ENCODE measurements at regions not wholly inside any gene's neighbourhood (a gene's known extent, or its start where the extent isn't known, plus 50 kb on each side); places are given as distances from the start of the nearest gene placed in this dataset.
"Not testable (repeated sequence)": the region's sequence is repeated elsewhere in the genome, so short reads cannot be mapped to it uniquely, and the experiment has no call there.

DNA sequence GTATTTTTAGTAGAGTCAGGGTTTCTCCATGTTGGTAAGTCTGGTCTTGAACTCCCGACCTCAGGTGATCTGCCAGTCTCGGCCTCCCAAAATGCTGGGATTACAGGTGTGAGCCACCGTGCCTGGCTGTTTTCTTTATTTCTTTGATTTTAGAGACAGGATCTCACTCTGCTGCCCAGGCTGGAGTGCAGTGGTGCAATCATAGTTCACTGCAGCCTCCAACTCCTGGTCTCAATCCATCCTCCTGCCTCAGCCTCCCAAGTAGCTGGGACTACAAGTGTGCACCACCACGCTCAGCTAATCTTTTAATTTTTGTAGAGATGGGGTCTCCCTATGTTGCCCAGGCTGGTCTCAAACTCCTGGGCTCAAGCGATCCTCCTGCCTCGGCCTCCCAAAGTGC, 61.5 kb upstream of the ADGRE5 start:
- TF ChIP-seq, protein P1, sequence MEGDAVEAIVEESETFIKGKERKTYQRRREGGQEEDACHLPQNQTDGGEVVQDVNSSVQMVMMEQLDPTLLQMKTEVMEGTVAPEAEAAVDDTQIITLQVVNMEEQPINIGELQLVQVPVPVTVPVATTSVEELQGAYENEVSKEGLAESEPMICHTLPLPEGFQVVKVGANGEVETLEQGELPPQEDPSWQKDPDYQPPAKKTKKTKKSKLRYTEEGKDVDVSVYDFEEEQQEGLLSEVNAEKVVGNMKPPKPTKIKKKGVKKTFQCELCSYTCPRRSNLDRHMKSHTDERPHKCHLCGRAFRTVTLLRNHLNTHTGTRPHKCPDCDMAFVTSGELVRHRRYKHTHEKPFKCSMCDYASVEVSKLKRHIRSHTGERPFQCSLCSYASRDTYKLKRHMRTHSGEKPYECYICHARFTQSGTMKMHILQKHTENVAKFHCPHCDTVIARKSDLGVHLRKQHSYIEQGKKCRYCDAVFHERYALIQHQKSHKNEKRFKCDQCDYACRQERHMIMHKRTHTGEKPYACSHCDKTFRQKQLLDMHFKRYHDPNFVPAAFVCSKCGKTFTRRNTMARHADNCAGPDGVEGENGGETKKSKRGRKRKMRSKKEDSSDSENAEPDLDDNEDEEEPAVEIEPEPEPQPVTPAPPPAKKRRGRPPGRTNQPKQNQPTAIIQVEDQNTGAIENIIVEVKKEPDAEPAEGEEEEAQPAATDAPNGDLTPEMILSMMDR (IDR thresholded peaks at IDR 0.05), result not testable (repeated sequence)
- TF ChIP-seq ZBTB43 (CRISPR knock-in tag; IDR thresholded peaks at IDR 0.05); ZNF232 (CRISPR knock-in tag; IDR thresholded peaks at IDR 0.05); JUN (CRISPR knock-in tag; IDR thresholded peaks at IDR 0.05); EMX1 (CRISPR knock-in tag; IDR thresholded peaks at IDR 0.05); FOXP1 (CRISPR knock-in tag; IDR thresholded peaks at IDR 0.05; ENCODE audit: borderline replicate concordance); USF2 (CRISPR knock-in tag; IDR thresholded peaks at IDR 0.05); ATF1 (CRISPR knock-in tag; IDR thresholded peaks at IDR 0.05); PRRX2 (CRISPR knock-in tag; IDR thresholded peaks at IDR 0.05): not testable (repeated sequence)
- TF ChIP-seq, protein P2, sequence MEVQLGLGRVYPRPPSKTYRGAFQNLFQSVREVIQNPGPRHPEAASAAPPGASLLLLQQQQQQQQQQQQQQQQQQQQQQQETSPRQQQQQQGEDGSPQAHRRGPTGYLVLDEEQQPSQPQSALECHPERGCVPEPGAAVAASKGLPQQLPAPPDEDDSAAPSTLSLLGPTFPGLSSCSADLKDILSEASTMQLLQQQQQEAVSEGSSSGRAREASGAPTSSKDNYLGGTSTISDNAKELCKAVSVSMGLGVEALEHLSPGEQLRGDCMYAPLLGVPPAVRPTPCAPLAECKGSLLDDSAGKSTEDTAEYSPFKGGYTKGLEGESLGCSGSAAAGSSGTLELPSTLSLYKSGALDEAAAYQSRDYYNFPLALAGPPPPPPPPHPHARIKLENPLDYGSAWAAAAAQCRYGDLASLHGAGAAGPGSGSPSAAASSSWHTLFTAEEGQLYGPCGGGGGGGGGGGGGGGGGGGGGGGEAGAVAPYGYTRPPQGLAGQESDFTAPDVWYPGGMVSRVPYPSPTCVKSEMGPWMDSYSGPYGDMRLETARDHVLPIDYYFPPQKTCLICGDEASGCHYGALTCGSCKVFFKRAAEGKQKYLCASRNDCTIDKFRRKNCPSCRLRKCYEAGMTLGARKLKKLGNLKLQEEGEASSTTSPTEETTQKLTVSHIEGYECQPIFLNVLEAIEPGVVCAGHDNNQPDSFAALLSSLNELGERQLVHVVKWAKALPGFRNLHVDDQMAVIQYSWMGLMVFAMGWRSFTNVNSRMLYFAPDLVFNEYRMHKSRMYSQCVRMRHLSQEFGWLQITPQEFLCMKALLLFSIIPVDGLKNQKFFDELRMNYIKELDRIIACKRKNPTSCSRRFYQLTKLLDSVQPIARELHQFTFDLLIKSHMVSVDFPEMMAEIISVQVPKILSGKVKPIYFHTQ (CRISPR knock-in tag; IDR thresholded peaks at IDR 0.05), result not testable (repeated sequence)
- TF ChIP-seq, protein P3, sequence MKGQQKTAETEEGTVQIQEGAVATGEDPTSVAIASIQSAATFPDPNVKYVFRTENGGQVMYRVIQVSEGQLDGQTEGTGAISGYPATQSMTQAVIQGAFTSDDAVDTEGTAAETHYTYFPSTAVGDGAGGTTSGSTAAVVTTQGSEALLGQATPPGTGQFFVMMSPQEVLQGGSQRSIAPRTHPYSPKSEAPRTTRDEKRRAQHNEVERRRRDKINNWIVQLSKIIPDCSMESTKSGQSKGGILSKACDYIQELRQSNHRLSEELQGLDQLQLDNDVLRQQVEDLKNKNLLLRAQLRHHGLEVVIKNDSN (CRISPR knock-in tag; IDR thresholded peaks at IDR 0.05), result not testable (repeated sequence)
- TF ChIP-seq, protein P4, sequence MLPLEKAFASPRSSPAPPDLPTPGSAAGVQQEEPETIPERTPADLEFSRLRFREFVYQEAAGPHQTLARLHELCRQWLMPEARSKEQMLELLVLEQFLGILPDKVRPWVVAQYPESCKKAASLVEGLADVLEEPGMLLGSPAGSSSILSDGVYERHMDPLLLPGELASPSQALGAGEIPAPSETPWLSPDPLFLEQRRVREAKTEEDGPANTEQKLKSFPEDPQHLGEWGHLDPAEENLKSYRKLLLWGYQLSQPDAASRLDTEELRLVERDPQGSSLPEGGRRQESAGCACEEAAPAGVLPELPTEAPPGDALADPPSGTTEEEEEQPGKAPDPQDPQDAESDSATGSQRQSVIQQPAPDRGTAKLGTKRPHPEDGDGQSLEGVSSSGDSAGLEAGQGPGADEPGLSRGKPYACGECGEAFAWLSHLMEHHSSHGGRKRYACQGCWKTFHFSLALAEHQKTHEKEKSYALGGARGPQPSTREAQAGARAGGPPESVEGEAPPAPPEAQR (CRISPR knock-in tag; IDR thresholded peaks at IDR 0.05), result not testable (repeated sequence)
- TF ChIP-seq, protein P5, sequence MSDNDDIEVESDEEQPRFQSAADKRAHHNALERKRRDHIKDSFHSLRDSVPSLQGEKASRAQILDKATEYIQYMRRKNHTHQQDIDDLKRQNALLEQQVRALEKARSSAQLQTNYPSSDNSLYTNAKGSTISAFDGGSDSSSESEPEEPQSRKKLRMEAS (CRISPR knock-in tag; IDR thresholded peaks at IDR 0.05), result not testable (repeated sequence)

Data from WTC11 (cell line).